ENCODE measurements at regions not wholly inside any gene's neighbourhood (a gene's known extent, or its start where the extent isn't known, plus 50 kb on each side); places are given as distances from the start of the nearest gene placed in this dataset.
"Not testable (repeated sequence)": the region's sequence is repeated elsewhere in the genome, so short reads cannot be mapped to it uniquely, and the experiment has no call there.

DNA sequence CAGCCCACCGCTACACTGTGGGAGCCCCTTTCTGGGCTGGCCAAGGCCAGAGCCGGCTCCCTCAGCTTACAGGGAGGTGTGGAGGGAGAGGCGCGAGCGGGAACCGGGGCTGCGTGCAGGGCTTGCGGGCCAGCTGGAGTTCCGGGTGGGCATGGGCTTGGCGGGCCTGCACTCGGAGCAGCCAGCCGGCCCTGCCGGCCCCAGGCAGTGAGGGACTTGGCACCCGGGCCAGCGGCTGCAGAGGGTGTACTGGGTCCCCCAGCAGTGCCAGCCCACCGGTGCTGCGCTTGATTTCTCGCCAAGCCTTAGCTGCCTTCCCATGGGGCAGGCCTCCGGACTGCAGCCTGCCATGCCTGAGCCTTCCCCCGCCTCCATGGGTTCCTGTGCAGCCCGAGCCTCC is 306.2 kb downstream of the PPP4R3C start:
- not testable (repeated sequence) for DNase-seq

GRCh38 chrX:27136325-27136724 is 326.8 kb downstream of the PPP4R3C start:
- no peak for DNase-seq

- peak in 1 of 3 donors; percentile 6 for DNase-seq
Observed at GRCh38 chrX:27132862-27133261, 330.3 kb downstream of the PPP4R3C start.

GRCh38 chrX:27087176-27087575 is 376.0 kb downstream of the PPP4R3C start:
- not testable (repeated sequence) for DNase-seq

- no peak for DNase-seq
Observed at GRCh38 chrX:27086237-27086636, 376.9 kb downstream of the PPP4R3C start.

GRCh38 chrX:27085346-27085745 is 377.8 kb downstream of the PPP4R3C start:
- DNase-seq: no peak

DNA sequence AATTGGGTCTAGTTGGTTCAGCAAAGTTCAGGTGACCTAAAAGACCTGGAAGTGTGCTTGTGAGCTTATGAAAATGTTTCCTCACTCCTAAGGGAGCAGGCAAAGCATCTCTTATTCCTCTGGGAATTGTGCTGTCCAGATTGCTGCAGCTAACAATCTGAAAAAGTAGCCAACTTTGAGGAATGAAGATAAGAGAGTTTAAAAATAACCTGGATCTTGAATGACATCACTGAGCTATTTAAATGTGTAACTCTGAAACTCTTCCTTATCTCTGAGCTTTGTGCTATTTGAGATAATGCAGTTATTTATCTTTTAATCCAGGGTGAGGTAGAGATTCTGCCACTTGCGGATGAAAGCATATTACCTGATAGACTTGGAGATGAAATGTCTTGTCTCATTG is 384.8 kb downstream of the PPP4R3C start:
- no peak for DNase-seq

DNA sequence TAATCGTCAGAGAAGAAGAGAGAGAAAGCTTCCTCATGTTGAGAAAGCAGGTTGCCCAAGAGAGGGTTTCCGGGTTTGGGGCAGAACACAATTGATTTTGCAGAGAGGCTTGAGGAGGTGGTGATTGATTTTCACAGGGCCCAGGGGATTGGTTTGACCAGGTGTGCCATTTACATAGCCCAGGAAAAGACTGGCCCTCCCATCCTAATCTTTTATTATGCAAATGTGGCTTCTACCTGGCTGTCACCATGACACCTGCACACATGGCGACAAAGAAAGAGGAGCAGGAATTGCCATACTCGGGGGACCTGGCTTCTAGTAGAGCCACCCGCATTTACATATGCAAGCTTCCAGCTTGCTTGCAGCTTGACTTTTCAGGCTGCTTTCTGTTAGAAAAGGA is 405.3 kb downstream of the PPP4R3C start:
- DNase-seq: no peak

DNA sequence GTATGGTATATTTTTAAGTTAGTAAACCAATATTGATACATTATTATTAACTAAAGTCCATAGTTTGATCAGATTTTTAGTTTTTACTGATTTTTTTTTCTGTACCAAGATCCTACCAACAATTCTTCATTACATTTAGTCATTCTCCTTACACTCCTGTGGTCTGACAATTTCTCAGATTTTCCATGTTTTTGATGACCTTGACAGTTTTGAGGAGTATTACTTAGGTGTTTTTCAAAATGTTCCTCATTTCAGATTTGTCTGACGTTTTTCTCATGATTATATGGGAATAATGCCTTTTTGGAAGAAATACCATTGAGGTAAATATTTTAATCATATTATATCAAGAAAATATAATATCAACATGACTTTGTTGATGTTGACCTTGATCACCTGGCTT is 423.8 kb downstream of the PPP4R3C start:
- no peak for DNase-seq

DNA sequence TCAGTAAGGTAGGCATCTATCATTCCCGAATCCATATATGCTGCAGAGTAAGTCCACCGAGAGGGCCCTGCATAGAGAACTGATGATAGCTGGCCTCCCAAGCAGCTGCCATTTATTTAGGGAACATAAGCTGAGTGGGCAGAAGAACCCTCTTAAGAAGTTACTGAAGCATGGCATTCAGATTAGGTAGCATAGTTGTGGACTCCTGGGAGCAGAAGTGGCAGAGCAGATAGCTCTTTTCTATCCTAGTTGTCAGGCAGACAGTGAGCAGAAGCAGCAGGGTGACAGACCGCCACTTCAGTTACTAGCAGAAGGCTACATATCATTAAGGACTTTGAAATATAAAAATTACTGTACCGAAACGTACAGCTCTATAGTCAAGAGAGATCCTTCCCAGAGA is 454.7 kb downstream of the PPP4R3C start:
- DNase-seq: no peak

- no peak for DNase-seq
Observed at GRCh38 chrX:26999634-27000033, 463.5 kb downstream of the PPP4R3C start.

GRCh38 chrX:26958261-26958660 is 504.9 kb downstream of the PPP4R3C start:
- no peak for DNase-seq

GRCh38 chrX:26954029-26954428 is 509.1 kb downstream of the PPP4R3C start:
- no peak for DNase-seq

- no peak for DNase-seq
Observed at GRCh38 chrX:26952213-26952612, 510.9 kb downstream of the PPP4R3C start.

GRCh38 chrX:26927419-26927818 is 535.7 kb downstream of the PPP4R3C start:
- DNase-seq: no peak

DNA sequence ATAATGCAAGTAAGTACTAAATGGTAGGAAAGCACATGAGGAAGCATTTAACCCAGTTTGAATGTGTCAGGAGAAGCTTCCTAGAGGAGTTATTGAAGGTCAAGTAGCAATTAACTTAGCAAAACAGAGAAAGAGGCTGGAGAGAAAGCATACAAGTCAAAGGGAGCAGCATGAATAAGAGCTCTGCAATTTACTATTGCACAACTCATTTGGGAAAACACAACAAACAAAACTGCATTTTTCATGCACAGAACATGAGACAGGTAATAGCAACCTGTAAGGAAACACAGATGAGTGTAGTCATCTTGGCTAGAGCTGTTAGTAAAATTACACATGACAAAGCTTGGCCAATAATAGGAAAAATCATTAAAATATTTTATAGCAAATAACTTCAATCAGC is 538.1 kb downstream of the PPP4R3C start:
- DNase-seq: no peak

- peak in 1 of 3 donors; percentile 12 for DNase-seq
Observed at GRCh38 chrX:26922278-26922677, 540.9 kb downstream of the PPP4R3C start.

GRCh38 chrX:26918631-26919030 is 544.5 kb downstream of the PPP4R3C start:
- no peak for DNase-seq

DNA sequence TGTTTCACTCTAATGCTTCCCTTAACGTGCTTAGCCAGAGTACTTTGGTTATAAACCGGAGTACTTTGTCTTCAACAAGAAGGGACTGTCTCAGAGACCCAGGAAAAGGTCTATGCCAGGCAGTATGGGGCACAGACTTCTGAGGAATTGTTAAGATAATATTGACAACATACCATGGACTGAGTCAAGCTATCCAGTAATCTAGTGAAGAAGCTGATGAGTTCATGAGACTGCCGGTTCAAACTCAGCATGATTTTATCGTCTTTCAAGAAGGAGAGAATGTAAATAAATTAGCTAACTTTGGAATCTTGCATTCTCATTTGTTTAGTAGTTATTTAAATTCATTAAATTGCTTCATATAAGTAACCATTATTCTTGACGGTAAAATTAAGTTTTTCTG is 546.1 kb downstream of the PPP4R3C start:
- DNase-seq: no peak

DNA sequence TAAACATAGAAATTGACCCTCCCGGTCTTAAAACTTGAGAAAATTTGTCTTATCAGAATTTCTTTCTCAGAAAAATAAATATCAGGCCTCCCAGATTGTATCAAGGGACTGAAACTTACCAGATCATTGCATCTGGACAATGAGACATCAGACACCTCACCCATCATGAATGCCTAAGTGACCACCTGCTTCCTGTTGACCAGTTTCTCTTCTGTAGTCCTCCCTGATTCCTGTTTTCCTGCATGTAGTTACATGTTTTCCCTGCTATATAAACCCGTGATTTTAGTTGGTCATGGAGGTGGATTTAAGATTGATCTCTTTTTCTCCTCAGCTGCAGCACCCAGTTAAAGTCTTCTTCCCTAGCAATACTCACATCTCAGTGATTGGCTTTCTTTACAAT is 548.1 kb downstream of the PPP4R3C start:
- no peak for DNase-seq

DNA sequence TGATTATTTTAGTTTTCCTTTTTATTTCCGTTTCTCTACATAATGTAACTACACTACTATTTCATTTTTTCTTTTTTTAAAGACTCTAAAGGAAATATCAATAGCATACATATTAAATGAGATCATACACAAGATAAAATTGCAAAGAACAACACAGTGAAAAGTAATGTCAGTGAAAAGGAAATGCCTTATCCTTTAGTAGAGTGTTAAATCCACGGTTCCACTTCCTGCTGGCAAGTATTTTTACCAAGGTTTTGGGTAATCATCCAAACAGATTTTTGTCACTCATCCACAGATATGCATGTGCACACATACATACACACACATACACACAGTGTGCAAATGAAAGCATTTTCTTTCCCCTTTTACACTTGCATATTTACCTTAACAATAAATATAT is 548.9 kb downstream of the PPP4R3C start:
- DNase-seq: no peak

DNA sequence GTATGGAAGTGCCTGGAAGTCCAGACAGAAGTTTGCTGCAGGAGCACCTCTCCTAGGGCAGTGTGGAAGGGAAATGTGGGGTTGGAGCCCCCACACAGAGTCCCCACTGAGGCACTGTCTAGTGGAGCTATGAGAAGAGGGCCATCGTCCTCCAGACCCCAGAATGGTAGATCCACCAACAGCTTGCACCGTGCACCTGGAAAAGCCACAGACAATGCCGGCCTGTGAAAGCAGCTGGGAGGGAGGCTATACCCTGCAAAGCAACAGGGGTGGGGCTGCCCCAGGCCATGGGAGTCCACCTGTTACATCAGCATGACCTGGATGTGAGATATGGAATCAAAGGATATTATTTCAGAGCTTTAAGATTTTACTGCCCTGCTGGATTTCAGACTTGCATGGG is 551.4 kb downstream of the PPP4R3C start:
- DNase-seq: not testable (repeated sequence)

- no peak for DNase-seq
Observed at GRCh38 chrX:26909728-26910127, 553.4 kb downstream of the PPP4R3C start.

DNA sequence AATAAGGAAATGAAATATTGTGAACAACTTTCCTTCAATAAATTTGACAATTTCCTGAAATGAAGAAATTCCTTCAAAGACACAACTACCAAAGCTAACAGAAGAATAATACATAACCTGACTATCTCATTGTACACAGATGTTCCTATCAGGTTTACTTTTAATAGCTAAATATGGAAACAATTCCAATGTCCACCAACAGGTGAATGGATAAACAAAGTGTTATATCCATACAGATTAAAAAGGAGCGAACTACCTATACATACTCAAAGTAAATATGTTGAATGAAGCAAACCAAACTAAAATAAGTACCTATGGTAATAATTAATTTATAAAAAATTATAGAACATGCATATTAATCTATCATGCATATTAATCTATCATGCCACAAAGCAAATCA is 554.9 kb downstream of the PPP4R3C start:
- no peak for DNase-seq

GRCh38 chrX:26889574-26889973 is 573.6 kb downstream of the PPP4R3C start:
- no peak for DNase-seq

Data from muscle of back (tissue), 3 donors.